Breast epithelium (tissue), 4 donors: ENCODE measurements at regions not wholly inside any gene's neighbourhood (a gene's known extent, or its start where the extent isn't known, plus 50 kb on each side); places are given as distances from the start of the nearest gene placed in this dataset.
"Not testable (repeated sequence)": the region's sequence is repeated elsewhere in the genome, so short reads cannot be mapped to it uniquely, and the experiment has no call there.

ENCODE experiments used
- DNase-seq, 2 donors: peaks; one replicate each; pipeline ENCODE4 v3.0.0-alpha.2; 2019; ENCODE audit warnings: low spot score in 2 of 2
- H3K27ac ChIP-seq, 2 donors: fragments of 200-600 bp; sonication (generic) in 1 of 2; one replicate each; pipeline ENCODE4 v1.5.1; 2016 to 2019; ENCODE audit warnings: mild to moderate bottlenecking in 1 of 2
- H3K27me3 ChIP-seq, 2 donors: fragments of 200-600 bp; sonication (generic) in 1 of 2; one replicate each; pipeline versions ENCODE4 v1.5.1 to v1.6.0; 2017 to 2019; ENCODE audit warnings: control low read depth in 1 of 2, mild to moderate bottlenecking in 1 of 2
- H3K36me3 ChIP-seq: fragments of 200-600 bp; one replicate; pipeline ENCODE4 v1.5.1; 2019
- H3K4me1 ChIP-seq, 2 donors: fragments of 200-600 bp; sonication (generic); one replicate each; pipeline ENCODE4 v1.5.1; 2016 to 2019; ENCODE audit warnings: control low read depth in 1 of 2
- H3K4me3 ChIP-seq, 3 donors: fragments of 200-600 bp; sonication (generic); 1 replicate in 2 of 3; 2 replicates in 1 of 3; pipeline ENCODE4 v1.5.1; 2016 to 2019; ENCODE audit warnings: mild to moderate bottlenecking in 3 of 3, moderate library complexity in 2 of 3
- H3K9me3 ChIP-seq, 2 donors: fragments of 200-600 bp; sonication (generic) in 1 of 2; one replicate each; pipeline ENCODE4 v1.5.1; 2016 to 2019; ENCODE audit warnings: control low read depth in 1 of 2
- POLR2A ChIP-seq: fragments of 450-650 bp; IDR thresholded peaks from one replicate; pipeline ENCODE4 v1.6.1; 2016; ENCODE audit warnings: antibody characterized with exemption, mild to moderate bottlenecking, moderate library complexity
- POLR2AphosphoS5 ChIP-seq, 3 donors: sonication (generic); formaldehyde crosslinking; IDR thresholded peaks; one replicate each; pipeline ENCODE4 v1.6.1; 2017; ENCODE audit warnings: antibody characterized with exemption in 3 of 3
- intact Hi-C: fragments of 100-400 bp; cut with DNase I; formaldehyde crosslinking; loops from one replicate; pipeline ENCODE4 v1.15.1; 2023; ENCODE audit warnings: low total_unique reads
- TF ChIP-seq, protein P1 (sequence below), 3 donors: fragments of 450-650 bp; IDR thresholded peaks; one replicate each; pipeline ENCODE4 v1.5.1; 2016 to 2017; ENCODE audit warnings: antibody characterized with exemption in 3 of 3, mild to moderate bottlenecking in 3 of 3, moderate library complexity in 3 of 3

- Histone ChIP-seq H3K36me3 (no peaks in the 10 kb centered on the region), H3K27me3 (no peaks in the 10 kb centered on the region), H3K4me3 (no peak overlapping the region), H3K4me1 (no peaks in the 10 kb centered on the region), H3K9me3 (no peaks in the 10 kb centered on the region), H3K27ac (no peak overlapping the region)
- TF ChIP-seq, protein P1, sequence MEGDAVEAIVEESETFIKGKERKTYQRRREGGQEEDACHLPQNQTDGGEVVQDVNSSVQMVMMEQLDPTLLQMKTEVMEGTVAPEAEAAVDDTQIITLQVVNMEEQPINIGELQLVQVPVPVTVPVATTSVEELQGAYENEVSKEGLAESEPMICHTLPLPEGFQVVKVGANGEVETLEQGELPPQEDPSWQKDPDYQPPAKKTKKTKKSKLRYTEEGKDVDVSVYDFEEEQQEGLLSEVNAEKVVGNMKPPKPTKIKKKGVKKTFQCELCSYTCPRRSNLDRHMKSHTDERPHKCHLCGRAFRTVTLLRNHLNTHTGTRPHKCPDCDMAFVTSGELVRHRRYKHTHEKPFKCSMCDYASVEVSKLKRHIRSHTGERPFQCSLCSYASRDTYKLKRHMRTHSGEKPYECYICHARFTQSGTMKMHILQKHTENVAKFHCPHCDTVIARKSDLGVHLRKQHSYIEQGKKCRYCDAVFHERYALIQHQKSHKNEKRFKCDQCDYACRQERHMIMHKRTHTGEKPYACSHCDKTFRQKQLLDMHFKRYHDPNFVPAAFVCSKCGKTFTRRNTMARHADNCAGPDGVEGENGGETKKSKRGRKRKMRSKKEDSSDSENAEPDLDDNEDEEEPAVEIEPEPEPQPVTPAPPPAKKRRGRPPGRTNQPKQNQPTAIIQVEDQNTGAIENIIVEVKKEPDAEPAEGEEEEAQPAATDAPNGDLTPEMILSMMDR (IDR thresholded peaks at IDR 0.05): no peak
- TF ChIP-seq POLR2AphosphoS5 (IDR thresholded peaks at IDR 0.05) (no peak), POLR2A (no peak)
- intact Hi-C loops: loop anchor here (5.0 kb wide), 1 partner anchor 163 kb away; no protein-coding TSS in a partner anchor
- DNase-seq: no peak
These were observed 494.7 kb upstream of the SLC35B3 start for GRCh38 chr6:8930009-8930408.

DNA sequence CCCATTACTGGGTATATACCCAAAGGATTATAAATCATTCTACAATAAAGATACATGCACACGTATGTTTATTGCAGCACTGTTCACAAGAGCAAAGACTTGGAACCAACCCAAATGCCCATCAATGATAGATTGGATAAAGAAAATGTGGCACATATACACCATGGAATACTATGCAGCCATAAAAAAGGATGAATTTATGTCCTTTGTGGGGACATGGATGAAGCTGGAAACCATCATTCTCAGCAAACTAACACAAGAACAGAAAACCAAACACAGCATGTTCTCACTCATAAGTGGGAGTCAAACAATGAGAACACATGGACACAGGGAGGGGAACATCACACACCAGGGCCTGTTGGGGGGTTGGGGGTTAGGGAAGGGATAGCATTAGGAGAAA is 484.9 kb upstream of the SLC35B3 start:
- H3K27me3 ChIP-seq, DNase-seq, H3K9me3 ChIP-seq, H3K36me3 ChIP-seq, H3K4me3 ChIP-seq, H3K4me1 ChIP-seq, H3K27ac ChIP-seq, intact Hi-C loops: not testable (repeated sequence)

- no peak for DNase-seq
- no peak overlapping the region for H3K27ac ChIP-seq
- TF ChIP-seq, protein P1 (IDR thresholded peaks at IDR 0.05): no peak
- TF ChIP-seq POLR2A: no peak
- no peak for TF ChIP-seq POLR2AphosphoS5 (IDR thresholded peaks at IDR 0.05)
- no peaks in the 10 kb centered on the region for H3K9me3 ChIP-seq
- no peaks in the 10 kb centered on the region for H3K36me3 ChIP-seq
- no peaks in the 10 kb centered on the region for H3K27me3 ChIP-seq
- H3K4me3 ChIP-seq: no peak overlapping the region
- intact Hi-C loops: no loop called here
- H3K4me1 ChIP-seq: no peaks in the 10 kb centered on the region
These were observed 482.9 kb upstream of the SLC35B3 start for GRCh38 chr6:8918196-8918595.

GRCh38 chr6:8914700-8915099 is 479.4 kb upstream of the SLC35B3 start:
- no peaks in the 10 kb centered on the region for H3K36me3 ChIP-seq
- H3K4me1 ChIP-seq: no peaks in the 10 kb centered on the region
- peaks cover 0 to 15% of the 10 kb centered on the region in 2 donors for H3K9me3 ChIP-seq
- H3K4me3 ChIP-seq: no peak overlapping the region
- no peaks in the 10 kb centered on the region for H3K27me3 ChIP-seq
- DNase-seq: no peak
- intact Hi-C loops: no loop called here
- TF ChIP-seq POLR2A (no peak), POLR2AphosphoS5 (IDR thresholded peaks at IDR 0.05) (no peak)
- TF ChIP-seq, protein P1 (IDR thresholded peaks at IDR 0.05): no peak
- H3K27ac ChIP-seq: no peak overlapping the region

GRCh38 chr6:8908638-8909037 is 473.3 kb upstream of the SLC35B3 start:
- intact Hi-C loops: no loop called here
- no peaks in the 10 kb centered on the region for H3K36me3 ChIP-seq
- no peak for TF ChIP-seq POLR2A
- TF ChIP-seq, protein P1 (IDR thresholded peaks at IDR 0.05): no peak
- no peak for TF ChIP-seq POLR2AphosphoS5 (IDR thresholded peaks at IDR 0.05)
- H3K27me3 ChIP-seq: no peaks in the 10 kb centered on the region
- H3K4me1 ChIP-seq: no peaks in the 10 kb centered on the region
- H3K4me3 ChIP-seq: no peak overlapping the region
- DNase-seq: no peak
- no peak overlapping the region for H3K27ac ChIP-seq
- peaks cover 0 to 15% of the 10 kb centered on the region in 2 donors for H3K9me3 ChIP-seq

GRCh38 chr6:8906699-8907098 is 471.4 kb upstream of the SLC35B3 start:
- no peaks in the 10 kb centered on the region for H3K27me3 ChIP-seq
- H3K4me3 ChIP-seq: no peak overlapping the region
- H3K4me1 ChIP-seq: no peaks in the 10 kb centered on the region
- H3K36me3 ChIP-seq: no peaks in the 10 kb centered on the region
- H3K27ac ChIP-seq: no peak overlapping the region
- H3K9me3 ChIP-seq: peaks cover 0 to 1% of the 10 kb centered on the region in 2 donors
- no peak for TF ChIP-seq POLR2A
- TF ChIP-seq, protein P1 (IDR thresholded peaks at IDR 0.05): no peak
- TF ChIP-seq POLR2AphosphoS5 (IDR thresholded peaks at IDR 0.05): no peak
- no peak for DNase-seq
- intact Hi-C loops: no loop called here
